K562 (cell line): ENCODE measurements at regions not wholly inside any gene's neighbourhood (a gene's known extent, or its start where the extent isn't known, plus 50 kb on each side); places are given as distances from the start of the nearest gene placed in this dataset.

Source experiments
- ATAC-seq: fragments of 200-7000 bp; cut with Tn5 transposase; 3 replicates; pipeline ENCODE4 v1.9.1; 2020; ENCODE audit warnings: moderate library complexity
- BruUV-seq: library from RNA; stranded (reverse); fragments of 400-500 nt; replicated peaks from 2 replicates; lab custom pipeline; 2021; lab: Mats Ljungman, UMichigan
- CTCF ChIA-PET: fragments of 300-600 bp; formaldehyde crosslinking; extraction: SDS; loops from one replicate; lab custom pipeline; 2021; ENCODE audit warnings: low intra/inter-chr PET ratio; lab: Yijun Ruan, JAX
- POLR2A ChIA-PET: fragments of 300-600, 350-650 bp; sonication (Branson Sonifier 250); formaldehyde crosslinking; extraction: SDS; loops from one replicate; lab custom pipeline; 2021; ENCODE audit warnings: antibody characterized with exemption, inconsistent platforms; lab: Yijun Ruan, JAX
- DNase-seq, 4 experiments: peaks; one replicate each; pipeline versions ENCODE4 v3.0.0 to v3.0.0-alpha.2; 2011 to 2018; ENCODE audit warnings: low spot score in 3 of 4, mixed read lengths in 3 of 4; ENCODE audit errors: extremely low read depth in 1 of 4
- FAIRE-seq: peaks from 2 replicates; lab custom pipeline; 2011; peaks lifted over from hg19 to GRCh38; lab: Jason Lieb, UNC
- H2AFZ ChIP-seq: 2 replicates; pipeline ENCODE4 v1.6.0; 2011; ENCODE audit warnings: low read depth, low read length, control low read depth, inconsistent platforms
- H3K27ac ChIP-seq: fragments of 200-600 bp; 3 replicates; pipeline ENCODE4 v1.8.0; 2011; ENCODE audit warnings: low read depth, mild to moderate bottlenecking, control low read depth, inconsistent platforms, low read length, moderate library complexity, mixed read lengths; ENCODE audit errors: extremely low read depth
- H3K27me3 ChIP-seq, 2 experiments: fragments of 300-600 bp in 1 of 2; 2 replicates in 1 of 2; 3 replicates in 1 of 2; pipeline versions ENCODE4 v1.6.0 to v1.8.0; 2011; ENCODE audit warnings: inconsistent platforms in 2 of 2, low read length in 2 of 2, mild to moderate bottlenecking in 1 of 2, mixed read lengths in 1 of 2, moderate library complexity in 1 of 2; ENCODE audit not compliant: control insufficient read depth in 2 of 2, insufficient read depth in 2 of 2
- H3K36me3 ChIP-seq: fragments of 300-600 bp; 3 replicates; pipeline ENCODE4 v1.8.0; 2011; ENCODE audit warnings: mild to moderate bottlenecking, low read length, inconsistent platforms; ENCODE audit not compliant: control insufficient read depth, insufficient read depth
- H3K4me1 ChIP-seq, 2 experiments: fragments of 200-600 bp in 1 of 2; replicated peaks in 1 of 2; 2 replicates in 1 of 2; 3 replicates in 1 of 2; pipeline versions ENCODE4 v1.5.1 to v1.8.0; 2011; ENCODE audit warnings: inconsistent platforms in 2 of 2, low read length in 2 of 2, mild to moderate bottlenecking in 1 of 2, mixed read lengths in 1 of 2, moderate library complexity in 1 of 2; ENCODE audit not compliant: control insufficient read depth in 2 of 2, insufficient read depth in 2 of 2
- H3K4me2 ChIP-seq: 2 replicates; pipeline ENCODE4 v1.6.1; 2011; ENCODE audit warnings: low read length, control low read depth, inconsistent platforms, mixed read lengths; ENCODE audit not compliant: insufficient read depth
- H3K4me3 ChIP-seq: fragments of 200-600 bp; sonication (generic), shearing (Covaris generic); 2 replicates; pipeline ENCODE4 v1.5.1; 2016; ENCODE audit warnings: control low read depth, inconsistent platforms
- H3K79me2 ChIP-seq: fragments of 200-600 bp; 3 replicates; pipeline ENCODE4 v1.8.0; 2011; ENCODE audit warnings: low read length, inconsistent platforms; ENCODE audit not compliant: control insufficient read depth, insufficient read depth
- H3K9ac ChIP-seq, 2 experiments: 2 replicates each; pipeline versions ENCODE4 v1.6.0 to v1.6.1; 2011; ENCODE audit warnings: low read depth in 2 of 2, low read length in 2 of 2, control low read depth in 1 of 2, inconsistent platforms in 1 of 2, mild to moderate bottlenecking in 1 of 2, mixed read lengths in 1 of 2; ENCODE audit not compliant: insufficient read depth in 1 of 2
- H3K9me1 ChIP-seq: one replicate; pipeline ENCODE4 v1.6.0; 2011; ENCODE audit warnings: inconsistent platforms, mild to moderate bottlenecking, low read length, moderate library complexity; ENCODE audit not compliant: control insufficient read depth, insufficient read depth
- H3K9me3 ChIP-seq: replicated peaks from 2 replicates; pipeline ENCODE4 v1.5.1; 2011; ENCODE audit warnings: low read depth, low read length, inconsistent platforms; ENCODE audit not compliant: control insufficient read depth, insufficient read depth
- H4K20me1 ChIP-seq: replicated peaks from 2 replicates; pipeline ENCODE4 v1.6.1; 2011; ENCODE audit warnings: low read length, inconsistent platforms, mixed read lengths; ENCODE audit not compliant: control insufficient read depth, insufficient read depth
- C11orf30 ChIP-seq: fragments of 450-650 bp; IDR thresholded peaks from 2 replicates; pipeline ENCODE4 v1.6.1; 2016; ENCODE audit warnings: low read depth, mild to moderate bottlenecking
- CLOCK ChIP-seq: fragments of 250-450 bp; sonication (Bioruptor Pico); IDR thresholded peaks from 2 replicates; pipeline ENCODE4 v1.4.0; 2020; ENCODE audit warnings: mild to moderate bottlenecking, moderate library complexity, borderline replicate concordance
- ELF4 ChIP-seq: fragments of 450-650 bp; formaldehyde crosslinking; IDR thresholded peaks from 2 replicates; pipeline ENCODE4 v1.4.0; 2022; ENCODE audit warnings: missing genetic modification characterization
- EP400 ChIP-seq: fragments of 450-650 bp; IDR thresholded peaks from 2 replicates; pipeline ENCODE4 v1.6.1; 2017; ENCODE audit warnings: antibody characterized with exemption, mild to moderate bottlenecking, moderate library complexity
- FOS ChIP-seq: IDR thresholded peaks from 3 replicates; pipeline ENCODE4 v1.6.1; 2011; ENCODE audit not compliant: insufficient read length; ENCODE audit errors: extremely low read depth
- NELFE ChIP-seq: IDR thresholded peaks from 2 replicates; pipeline ENCODE4 v1.6.1; 2011; ENCODE audit warnings: mild to moderate bottlenecking; ENCODE audit not compliant: insufficient read depth, insufficient read length
- NFYB ChIP-seq: IDR thresholded peaks from 2 replicates; pipeline ENCODE4 v1.6.1; 2011; ENCODE audit warnings: mild to moderate bottlenecking, moderate library complexity; ENCODE audit not compliant: insufficient read length; ENCODE audit errors: extremely low read depth
- PHB2 ChIP-seq: fragments of 450-650 bp; IDR thresholded peaks from 2 replicates; pipeline ENCODE4 v1.6.1; 2017; ENCODE audit warnings: low read depth
- VEZF1 ChIP-seq: fragments of 200-800 bp; sonication (Bioruptor generic); IDR thresholded peaks from 2 replicates; pipeline ENCODE4 v1.6.1; 2017; ENCODE audit warnings: missing genetic modification characterization, missing compliant biosample characterization
- ZFP91 ChIP-seq: sonication (generic); formaldehyde crosslinking; IDR thresholded peaks from 2 replicates; pipeline ENCODE4 v1.8.0; 2022; ENCODE audit warnings: mild to moderate bottlenecking, missing genetic modification reagents
- ZNF384 ChIP-seq: IDR thresholded peaks from 2 replicates; pipeline ENCODE4 v1.6.1; 2012; ENCODE audit warnings: low read depth, low read length, improper control_type of control experiment
- WGBS: fragments of 100-300 bp; shearing (Covaris generic); methylation state at CpG from one replicate; pipeline ENCODE4 v1.1.6; 2016; ENCODE audit warnings: low coverage, mixed read lengths; ENCODE audit not compliant: insufficient coverage; ENCODE audit errors: missing lambda C conversion rate; 5-methylcytosine and 5-hydroxymethylcytosine counted together
- in situ Hi-C: fragments of 300-500 bp; cut with MboI; formaldehyde crosslinking; loops from 4 replicates; pipeline ENCODE4 v1.15.0; 2018; ENCODE audit warnings: inconsistent platforms, mixed read lengths
- intact Hi-C: fragments of 100-400 bp; cut with micrococcal nuclease; formaldehyde crosslinking; loops from 2 replicates; pipeline ENCODE4 v1.14.2; 2022

GRCh38 chr15:39290711-39291435 lies 290.0 kb upstream of the THBS1 start:
- CTCF ChIA-PET: no interaction called here
- Histone ChIP-seq H3K27me3 (no peaks in the 10 kb centered on the region; a peak in 1 of 5 replicates), H4K20me1 (no peaks in the 10 kb centered on the region), H3K36me3 (no peaks in the 10 kb centered on the region), H3K27ac (no peak overlapping the region), H3K9ac (no peak overlapping the region), H3K9me1 (no peaks in the 10 kb centered on the region), H3K4me1 (no peaks in the 10 kb centered on the region), H3K4me2 (no peak overlapping the region), H2AFZ (no peak overlapping the region), H3K79me2 (no peaks in the 10 kb centered on the region)
- intact Hi-C loops: no loop called here
- in situ Hi-C loops: no loop called here
- POLR2A ChIA-PET: no interaction called here
- no TSS peak for BruUV-seq
- DNase-seq: no peak
- WGBS: 3% methylated on average over 4 of the region's 4 CpGs
- FAIRE-seq: no peak
- no peak for TF ChIP-seq ELF4 (CRISPR knock-in tag)
- no peak for TF ChIP-seq CLOCK (CRISPR knock-in tag)
- TF ChIP-seq NFYB: no peak
- TF ChIP-seq ZFP91 (CRISPR knock-in tag): no peak
- no peak for TF ChIP-seq FOS
- no peak for TF ChIP-seq C11orf30
- no peak for TF ChIP-seq ZNF384
- no peak for TF ChIP-seq NELFE
- no peak for TF ChIP-seq VEZF1 (CRISPR knock-in tag)
- TF ChIP-seq PHB2: no peak
- no peak for TF ChIP-seq EP400
- TF ChIP-seq, all 486 proteins: peak for 0
- ATAC-seq: no peak
- no peak overlapping the region for H3K4me3 ChIP-seq
- no peaks in the 10 kb centered on the region for H3K9me3 ChIP-seq
